NT2/D1 (cell line): ENCODE measurements at regions not wholly inside any gene's neighbourhood (a gene's known extent, or its start where the extent isn't known, plus 50 kb on each side); places are given as distances from the start of the nearest gene placed in this dataset.

Experiments
- YY1 ChIP-seq: IDR thresholded peaks from 2 replicates; pipeline ENCODE4 v1.6.1; 2011; ENCODE audit not compliant: insufficient read length, insufficient read depth
- ZNF274 ChIP-seq: IDR thresholded peaks from 2 replicates; pipeline ENCODE4 v1.6.1; 2011; ENCODE audit warnings: mild to moderate bottlenecking, low read depth, low read length

GRCh38 chr5:3194271-3194670, 401.4 kb upstream of the IRX1 start:
- TF ChIP-seq ZNF274 (no peak), YY1 (no peak)
